HG03432 (cell line): ENCODE measurements at regions not wholly inside any gene's neighbourhood (a gene's known extent, or its start where the extent isn't known, plus 50 kb on each side); places are given as distances from the start of the nearest gene placed in this dataset.

Source experiments
- ATAC-seq: cut with Tn5 transposase; IDR thresholded peaks from one replicate; pipeline ENCODE4 v1.9.1; 2021; ENCODE audit warnings: mild to moderate bottlenecking, moderate library complexity; ENCODE audit not compliant: unreplicated experiment

DNA sequence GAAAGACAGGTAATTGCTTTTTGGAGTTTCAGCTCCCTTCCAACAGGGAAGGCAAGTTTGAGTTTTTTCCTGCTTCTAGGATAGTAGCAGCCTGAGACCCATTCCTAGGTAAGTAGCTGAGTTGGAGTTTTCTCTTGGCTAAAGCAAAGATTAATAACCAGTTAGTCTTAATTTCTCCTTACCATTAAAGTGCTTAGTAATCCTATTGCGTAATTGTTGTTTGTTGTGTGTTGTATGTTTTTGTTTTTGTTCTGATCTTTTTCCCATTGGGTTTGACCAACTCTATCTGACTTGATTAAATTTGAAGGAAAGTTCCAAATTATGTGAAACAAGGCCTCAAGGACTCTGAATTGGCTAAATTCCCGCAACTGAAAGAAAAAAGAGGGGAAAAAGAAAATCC lies 83.5 kb downstream of the TBX22 start:
- ATAC-seq = no peak

DNA sequence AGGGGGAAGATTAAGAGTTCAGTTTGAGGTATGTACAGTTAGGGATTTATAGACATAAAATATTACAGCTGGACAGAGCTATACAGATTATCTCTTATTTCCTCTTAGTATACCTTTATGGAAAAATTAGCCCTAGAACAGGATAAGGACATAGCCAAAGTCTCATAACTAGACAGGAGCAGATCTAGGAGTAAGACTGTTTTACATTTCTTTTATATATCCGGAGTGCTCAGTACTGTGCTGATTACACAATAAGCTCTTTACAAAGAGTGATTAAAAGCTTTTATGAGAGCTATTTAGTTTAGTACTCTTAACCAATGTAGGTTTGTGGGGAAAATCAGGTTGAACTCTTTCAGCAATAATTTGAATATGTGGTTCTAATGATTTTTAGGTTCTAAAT lies 105.8 kb downstream of the TBX22 start:
- no peak for ATAC-seq

DNA sequence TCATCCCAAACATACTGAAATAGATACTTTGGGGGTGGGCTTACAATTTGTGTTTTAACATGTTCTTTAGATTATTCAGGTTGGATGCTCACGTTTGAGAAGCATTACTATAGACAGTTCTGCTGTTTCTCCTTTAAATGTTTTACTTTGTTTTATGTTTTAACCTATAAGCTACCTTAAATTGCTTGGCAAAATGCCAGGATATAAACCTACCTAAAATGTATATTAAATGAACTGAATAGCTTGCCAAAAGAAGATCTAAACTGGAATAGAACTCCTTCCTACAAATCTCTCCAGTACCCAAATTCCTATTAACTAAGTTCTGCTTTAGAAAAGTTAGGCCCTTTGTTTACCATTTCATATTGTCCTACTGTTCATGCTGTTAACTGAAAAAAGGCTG lies 124.4 kb downstream of the TBX22 start:
- no peak for ATAC-seq

DNA sequence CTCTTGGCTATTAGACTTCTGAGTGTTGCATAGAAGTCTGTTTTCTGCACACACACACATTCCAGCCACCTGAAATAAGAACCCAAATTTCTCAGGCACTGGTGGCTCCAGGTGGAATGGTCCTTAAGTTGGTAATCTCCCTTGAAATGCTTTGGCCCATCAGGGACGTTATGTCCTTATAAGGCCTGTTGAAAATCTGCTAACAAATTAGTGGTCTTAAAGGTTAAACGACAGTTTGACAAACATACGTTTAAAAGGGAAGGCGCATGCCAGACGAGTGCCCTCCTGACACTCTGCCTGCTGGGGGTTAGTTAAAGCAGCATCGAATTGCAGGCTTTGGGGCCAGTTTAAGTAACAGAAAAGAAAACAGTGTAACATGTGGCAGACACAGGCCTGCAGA lies 125.0 kb downstream of the TBX22 start:
- no peak for ATAC-seq

DNA sequence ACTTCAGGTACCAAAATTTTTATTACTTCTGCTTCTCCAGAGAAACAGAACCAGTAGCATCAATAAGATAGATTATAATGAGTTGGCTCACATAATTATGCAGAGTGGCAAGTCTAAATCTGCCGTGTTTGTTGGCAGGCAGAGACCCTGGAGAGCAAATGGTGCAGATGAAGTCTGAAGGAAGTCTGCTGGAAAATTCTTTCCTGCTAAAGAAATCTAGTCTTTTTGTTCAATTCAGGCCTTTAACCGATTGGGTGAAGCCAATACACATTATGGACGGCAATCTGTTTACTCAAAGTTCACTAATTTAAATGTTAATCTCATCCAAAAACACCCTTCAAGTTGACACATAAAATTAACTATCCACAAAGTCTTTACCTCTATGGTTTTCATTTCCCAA lies 156.0 kb downstream of the TBX22 start:
- no peak for ATAC-seq

DNA sequence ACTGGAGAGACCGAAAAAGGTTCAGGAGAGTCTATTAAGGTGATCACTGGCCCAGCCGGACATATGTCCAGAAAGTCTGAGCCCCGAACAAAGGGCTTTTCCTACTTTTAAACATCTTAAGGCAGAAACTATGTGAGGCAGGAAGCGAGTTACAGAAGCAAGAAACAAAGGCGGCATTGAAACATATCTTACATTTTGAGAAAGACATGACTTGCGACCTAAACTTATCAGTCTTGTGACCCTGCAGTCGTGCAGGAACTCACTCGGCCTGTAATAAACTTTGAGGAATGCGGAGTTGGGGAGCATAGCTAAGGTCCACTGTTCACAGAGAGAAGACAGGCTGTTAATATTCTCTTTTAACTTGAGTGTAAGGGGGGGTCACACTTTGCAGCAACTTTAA lies 158.7 kb downstream of the TBX22 start:
- ATAC-seq = no peak

DNA sequence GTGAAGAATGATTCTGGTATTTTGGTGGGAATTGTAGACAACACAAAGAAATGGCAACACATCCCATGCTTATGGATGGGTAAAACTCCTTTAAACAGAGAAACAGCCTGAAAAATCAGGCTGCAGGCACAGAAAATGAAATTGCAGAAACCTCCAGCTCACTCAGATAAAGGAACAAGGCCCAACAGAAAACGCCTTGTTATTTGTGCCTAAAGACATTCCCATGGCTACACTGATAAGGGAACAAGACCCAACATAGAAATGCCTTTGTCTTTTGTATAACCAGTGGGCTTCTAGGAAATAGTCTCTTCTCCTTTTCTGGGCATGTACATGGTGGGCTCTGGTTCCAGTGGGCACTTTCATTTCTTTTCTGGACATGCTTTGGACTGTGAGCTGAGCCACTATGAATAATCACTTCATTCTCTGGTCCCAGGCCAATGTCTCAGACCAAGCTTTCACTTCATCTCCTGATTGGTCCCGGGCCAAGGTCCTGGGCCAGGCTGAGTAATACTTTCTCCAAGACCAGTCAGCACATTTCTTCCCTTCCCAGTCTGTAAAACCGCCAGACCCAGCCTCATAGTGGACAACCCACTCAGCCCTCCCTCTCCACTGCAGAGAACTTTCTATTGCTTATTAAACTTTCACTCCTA lies 160.5 kb downstream of the TBX22 start:
- no peak for ATAC-seq

DNA sequence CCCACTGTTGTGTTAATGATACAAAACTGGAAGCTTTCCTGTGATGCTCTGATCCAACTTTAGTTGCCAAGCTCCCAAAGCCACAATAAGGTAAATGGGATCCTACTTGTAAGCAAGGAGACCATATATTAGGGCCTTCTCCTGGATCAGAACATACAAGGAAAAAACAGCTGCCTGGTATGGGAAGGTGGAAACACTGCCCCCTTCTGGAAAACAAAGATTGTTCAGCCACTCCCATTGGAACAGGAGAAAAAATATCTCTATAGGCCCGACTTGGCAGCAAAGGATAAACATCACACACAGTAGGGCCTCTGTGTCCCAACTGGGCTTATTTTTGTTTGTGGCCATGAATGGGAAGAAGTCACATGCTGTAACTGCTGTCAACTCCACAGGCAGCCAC lies 166.5 kb downstream of the TBX22 start:
- no peak for ATAC-seq

DNA sequence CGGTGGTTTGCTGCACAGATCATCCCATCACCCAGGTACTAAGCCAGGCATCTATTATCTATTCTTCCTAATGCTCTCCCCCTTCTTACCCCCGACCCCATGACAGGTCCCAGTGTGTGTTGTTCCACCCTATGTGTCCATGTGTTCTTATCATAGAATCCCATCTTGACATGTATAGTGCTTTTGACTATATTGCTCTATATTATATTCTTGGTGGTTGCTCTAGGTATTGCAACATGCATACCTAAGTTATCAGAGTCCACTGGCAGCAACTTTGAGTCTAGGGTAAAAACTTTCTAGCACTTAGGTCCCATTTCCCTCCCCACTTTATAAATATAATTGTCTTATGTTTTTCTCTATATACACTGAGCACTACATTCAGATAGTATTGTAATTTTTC lies 170.3 kb downstream of the TBX22 start:
- no peak for ATAC-seq

DNA sequence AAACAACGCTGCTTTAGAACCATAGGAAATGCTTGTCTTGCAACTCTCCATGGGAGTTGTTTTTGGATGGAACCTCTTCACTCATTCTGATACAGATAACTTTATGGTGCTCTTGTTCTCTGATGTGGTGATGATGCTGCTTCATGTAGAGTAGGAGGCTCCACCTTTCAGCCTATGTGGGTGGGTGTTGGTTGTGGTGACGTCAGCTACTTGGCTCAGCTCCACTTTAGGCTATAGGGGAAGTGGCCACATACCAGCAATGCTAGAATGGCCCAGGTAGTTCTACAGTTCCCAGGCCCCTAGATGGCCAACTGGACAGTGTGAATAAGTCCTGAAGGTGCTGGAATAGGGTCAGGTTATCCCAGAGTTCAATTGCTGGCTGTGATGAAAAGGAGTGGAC lies 192.1 kb downstream of the TBX22 start:
- ATAC-seq = no peak

DNA sequence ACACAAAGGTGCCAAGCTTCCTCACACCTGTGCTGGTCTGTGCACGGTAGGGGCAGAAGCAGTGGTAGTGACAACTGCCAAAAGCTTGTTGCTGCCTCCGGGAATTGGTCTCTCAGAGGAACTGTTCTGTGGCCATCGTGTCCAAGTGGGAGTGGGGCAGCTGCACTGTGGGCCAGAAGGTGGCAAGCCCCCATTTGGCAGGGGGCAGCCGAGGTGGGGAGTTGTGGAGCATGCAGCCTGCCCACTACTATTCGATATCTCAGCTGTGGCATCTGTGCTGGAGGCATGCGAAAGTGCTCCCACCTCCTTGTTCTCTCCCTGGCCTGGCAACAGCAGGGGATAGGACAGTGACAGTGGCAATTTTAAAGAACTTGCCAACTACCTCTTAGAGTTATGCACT lies 192.8 kb downstream of the TBX22 start:
- no peak for ATAC-seq

DNA sequence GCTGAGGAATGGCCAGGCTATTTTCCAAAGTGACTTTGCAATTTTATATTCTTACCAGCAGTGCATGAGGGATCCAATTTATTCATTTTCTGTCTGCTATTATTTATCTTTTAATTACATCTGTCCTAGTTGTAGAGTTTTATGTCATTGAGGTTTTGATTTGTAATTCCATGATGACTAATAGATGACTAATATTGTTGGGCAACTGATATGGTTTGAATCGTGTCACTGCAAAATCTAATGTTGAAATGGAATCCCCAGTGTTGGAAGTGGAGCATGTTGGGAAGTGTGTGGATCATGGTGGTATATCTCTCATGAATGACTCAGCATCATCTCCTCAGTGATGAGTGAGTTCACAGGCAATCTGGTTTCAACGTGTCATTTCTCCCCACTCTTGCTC lies 201.5 kb downstream of the TBX22 start:
- no peak for ATAC-seq

DNA sequence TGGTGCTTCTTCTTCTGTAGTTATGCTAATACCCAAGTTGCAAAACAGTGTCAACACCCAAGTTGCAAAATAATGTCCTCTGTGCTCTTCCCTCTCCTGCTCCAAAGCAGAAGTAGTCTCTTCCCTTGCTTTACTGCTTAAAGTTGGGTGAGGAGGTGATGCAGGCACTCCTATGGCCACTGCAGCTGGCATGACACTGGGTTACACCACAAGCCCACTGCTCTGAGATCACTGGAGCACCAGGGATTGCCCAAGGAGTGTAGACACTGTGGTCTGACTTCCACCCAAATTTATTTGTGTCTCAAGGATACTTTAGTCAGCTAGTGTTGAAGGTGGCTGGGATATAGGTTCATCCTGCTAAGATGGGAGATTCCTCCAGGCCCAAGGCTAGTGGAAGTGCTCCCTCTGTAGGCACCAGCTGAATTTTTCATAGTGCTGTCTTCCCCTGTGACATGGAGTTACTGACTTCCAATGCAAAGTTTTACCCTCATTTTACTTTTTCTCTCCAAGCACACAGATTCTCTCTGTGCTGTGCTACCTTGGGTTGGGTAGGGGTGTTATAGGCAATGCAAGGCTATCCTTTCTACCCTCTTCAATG lies 196.2 kb upstream of the TENT5D start:
- no peak for ATAC-seq

DNA sequence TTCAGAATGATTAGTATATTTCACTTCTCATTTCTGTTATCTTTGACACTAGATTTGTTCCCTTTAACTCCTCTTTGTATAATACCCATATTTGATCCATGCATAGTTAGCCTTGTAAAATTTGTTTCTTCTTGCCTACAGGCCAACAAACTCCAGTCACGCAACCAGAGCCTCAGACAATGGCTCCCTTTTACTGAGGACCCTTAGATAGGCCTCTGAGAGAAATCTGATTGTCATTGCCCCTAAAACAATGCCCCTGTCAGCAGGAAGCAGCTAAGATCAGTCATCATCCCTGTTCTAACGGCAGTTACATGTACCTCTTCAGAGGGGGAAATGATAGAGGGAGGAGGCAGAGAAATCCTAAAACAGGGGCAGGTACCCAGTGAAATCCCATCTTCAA lies 190.6 kb upstream of the TENT5D start:
- no peak for ATAC-seq

DNA sequence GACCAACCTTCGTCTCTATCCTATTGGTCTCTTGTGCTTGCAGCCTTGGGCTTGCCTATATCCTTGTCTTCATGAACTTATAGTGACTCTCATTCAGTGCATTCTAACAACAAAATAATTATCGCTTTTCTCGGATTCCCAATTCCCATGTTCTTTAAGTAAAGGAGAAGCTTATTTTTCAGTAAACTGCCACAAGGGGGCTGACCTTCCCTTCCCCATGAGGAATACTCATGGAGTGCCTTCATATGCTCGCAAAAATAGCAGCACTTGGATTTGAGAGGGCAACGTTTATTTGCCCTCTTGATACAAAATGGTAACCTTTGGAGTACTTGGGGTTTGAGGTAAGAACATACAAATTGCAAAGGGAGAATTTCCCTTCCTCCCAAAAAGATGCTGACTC lies 183.2 kb upstream of the TENT5D start:
- no peak for ATAC-seq

DNA sequence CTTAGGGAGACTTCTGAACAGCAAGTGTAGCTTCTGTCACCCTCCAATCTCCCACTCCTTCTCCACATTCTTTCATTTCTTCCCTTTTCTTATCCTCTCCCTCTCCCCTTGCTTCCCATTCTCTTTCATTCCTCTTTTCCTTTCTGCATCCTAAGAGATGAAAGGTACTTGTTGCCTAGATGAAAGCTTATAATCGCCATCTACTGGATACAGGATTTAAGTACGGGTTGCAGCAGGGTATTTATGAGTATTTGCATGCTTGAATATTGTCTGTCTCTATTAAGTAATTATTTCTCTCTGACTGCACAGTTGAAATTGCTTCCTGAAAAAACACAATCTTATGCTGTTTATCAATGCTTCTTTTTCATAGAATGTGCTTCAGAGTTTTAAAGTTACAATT lies 174.0 kb upstream of the TENT5D start:
- no peak for ATAC-seq

DNA sequence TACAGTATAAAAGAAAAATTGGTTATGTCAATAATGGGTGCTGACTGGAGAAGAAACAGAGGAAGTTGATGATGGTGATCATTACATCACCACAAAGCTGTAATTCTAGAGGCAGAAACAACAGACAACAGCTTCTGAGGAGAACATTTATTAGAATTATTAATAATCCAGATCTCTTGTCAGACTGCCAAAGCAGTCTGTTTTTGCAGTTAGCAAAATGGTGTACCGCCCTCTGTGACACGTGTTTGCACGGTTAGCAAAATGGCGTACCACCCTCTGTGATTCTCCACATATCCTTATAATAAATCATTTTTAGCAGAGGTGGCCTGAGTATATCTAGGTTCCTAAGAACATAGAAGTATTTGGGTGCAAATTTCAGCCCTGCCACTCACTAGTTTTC lies 154.0 kb upstream of the TENT5D start:
- ATAC-seq = no peak

DNA sequence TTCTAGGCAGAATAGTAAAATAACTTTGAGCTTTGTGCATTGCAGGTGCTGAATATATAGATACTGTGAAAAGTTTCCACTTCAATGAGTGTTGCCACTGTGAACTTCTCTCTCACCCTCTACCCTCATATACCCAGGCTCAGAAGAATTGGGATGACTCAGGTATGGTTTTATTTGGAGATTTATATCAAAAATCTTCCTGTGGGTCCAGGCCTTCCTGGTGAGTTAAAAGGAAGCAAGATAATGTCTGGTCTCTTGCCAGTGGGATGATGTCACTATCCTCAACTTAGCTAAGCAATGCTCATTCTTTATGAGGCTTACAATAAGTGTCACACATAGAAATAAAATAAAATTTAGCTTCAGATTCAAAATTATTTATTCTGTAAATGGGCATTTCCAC lies 153.3 kb upstream of the TENT5D start:
- ATAC-seq = no peak

DNA sequence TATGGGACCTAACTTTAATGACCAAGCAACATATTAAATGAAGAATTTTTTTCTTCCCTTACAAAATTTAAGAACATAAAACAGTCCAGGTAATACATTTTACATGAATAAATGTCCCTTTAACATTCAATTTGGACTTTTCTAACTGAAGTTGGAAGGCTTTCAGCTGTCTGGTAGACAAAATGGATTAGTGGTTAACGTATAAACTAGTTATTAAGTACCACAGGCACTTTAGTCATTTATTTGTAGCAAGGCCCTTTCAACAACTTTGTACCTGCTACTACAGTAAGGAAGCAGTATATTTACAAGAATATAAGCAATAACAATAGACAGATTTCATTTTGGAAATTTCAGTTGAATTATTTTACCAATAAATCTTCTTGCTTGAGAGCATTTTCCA lies 152.5 kb upstream of the TENT5D start:
- no peak for ATAC-seq

DNA sequence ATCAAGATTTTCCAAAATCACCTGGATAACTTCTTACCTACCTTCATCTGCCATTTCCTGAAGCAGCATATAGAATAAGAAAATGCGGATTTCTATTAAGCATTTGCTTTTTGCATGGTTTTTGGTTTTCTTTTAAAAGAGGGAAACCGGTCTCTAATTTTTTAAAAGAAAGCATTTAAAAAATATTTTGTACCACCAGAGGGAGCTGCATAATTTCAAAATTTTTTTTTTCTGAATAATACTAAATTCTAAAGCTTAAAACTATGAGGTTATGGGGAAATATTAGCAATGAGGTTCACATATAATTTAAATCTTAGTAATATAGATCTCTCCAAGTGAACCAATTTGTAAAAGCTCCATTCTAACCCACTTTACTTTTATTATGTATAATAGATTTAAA lies 137.7 kb upstream of the TENT5D start:
- no peak for ATAC-seq

DNA sequence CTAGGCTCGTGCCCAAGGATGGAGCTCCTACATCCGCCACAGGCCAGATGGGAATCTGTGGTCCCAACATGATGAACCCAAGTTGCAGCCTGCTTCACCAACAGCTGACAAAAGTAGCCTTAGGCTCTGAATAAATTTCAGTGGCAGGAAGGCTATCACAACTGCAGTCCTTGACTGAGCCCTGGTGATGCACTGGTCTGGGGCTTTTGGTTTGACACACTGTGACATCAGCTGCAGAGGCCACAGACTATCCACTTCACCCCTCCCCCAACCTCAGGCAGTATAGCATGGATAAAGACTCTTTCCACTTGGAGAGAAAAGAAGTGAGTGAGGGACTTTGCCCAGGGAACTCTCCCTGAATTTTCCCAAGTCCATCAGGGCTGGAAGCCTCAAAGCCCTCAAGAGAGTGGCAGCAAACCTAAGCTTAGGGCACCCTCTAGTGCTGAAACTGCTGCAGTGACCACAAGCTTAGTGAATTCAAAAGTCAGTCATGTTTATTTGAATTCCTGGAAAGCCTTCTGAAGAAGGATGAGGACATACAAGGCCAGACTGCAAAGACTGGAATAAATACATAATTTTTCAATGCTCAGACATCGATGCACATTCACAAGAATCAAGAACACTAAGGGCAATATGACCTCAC lies 135.0 kb upstream of the TENT5D start:
- ATAC-seq = peak; percentile 72

DNA sequence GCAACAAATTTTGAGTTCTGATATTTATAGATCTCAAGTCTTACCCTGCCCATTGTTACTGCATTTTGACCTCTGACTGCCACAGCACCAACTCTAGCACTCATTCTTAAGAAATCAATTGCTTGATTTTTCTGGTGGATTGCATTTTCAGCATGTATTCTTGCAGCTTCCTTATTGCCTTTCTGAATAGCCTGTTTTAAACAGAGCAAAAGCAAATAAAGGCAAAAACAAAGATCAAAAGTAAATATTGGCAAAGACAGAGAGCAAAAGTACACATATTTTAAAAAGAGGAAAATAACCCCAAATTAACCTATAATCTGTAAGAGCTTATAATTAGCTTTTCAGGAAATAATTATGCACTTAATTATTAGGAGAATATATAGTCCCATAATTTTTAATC lies 129.4 kb upstream of the TENT5D start:
- ATAC-seq = no peak

DNA sequence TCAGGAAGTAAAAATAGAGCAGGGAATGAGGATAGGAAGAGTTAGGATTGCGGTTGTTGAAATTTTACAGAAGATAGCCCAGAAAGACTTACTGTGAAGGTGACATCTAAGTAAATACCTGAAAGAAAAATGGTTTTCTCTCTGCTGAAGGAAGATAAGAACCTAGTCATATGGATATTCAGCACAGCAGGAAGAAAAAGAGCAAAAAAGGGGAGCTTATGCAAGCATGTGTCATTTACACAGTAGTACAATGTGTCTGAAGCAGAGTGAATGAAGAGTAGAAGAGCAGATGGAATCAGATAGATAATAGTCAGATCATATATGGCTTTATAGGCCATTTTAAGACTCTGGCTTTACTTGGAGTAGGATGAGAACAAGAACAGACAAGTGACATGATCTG lies 126.9 kb upstream of the TENT5D start:
- no peak for ATAC-seq
